Mucosa of descending colon (tissue), 3 donors: ENCODE measurements at regions not wholly inside any gene's neighbourhood (a gene's known extent, or its start where the extent isn't known, plus 50 kb on each side); places are given as distances from the start of the nearest gene placed in this dataset.

Source experiments
- ATAC-seq: fragments of 200-7000 bp; cut with Tn5 transposase; one replicate; pipeline ENCODE4 v1.9.1; 2020; ENCODE audit warnings: mild to moderate bottlenecking, moderate library complexity
- DNase-seq, 3 donors: peaks; one replicate each; pipeline ENCODE4 v3.0.0-alpha.2; 2020
- H3K36me3 ChIP-seq: fragments of 200-600 bp; one replicate; pipeline ENCODE4 v1.8.0; 2021; ENCODE audit warnings: low read depth, mild to moderate bottlenecking
- H3K4me1 ChIP-seq: fragments of 200-600 bp; one replicate; pipeline ENCODE4 v1.8.0; 2021; ENCODE audit warnings: low read depth, mild to moderate bottlenecking
- H3K4me3 ChIP-seq: fragments of 200-600 bp; one replicate; pipeline ENCODE4 v1.8.0; 2021; ENCODE audit warnings: mild to moderate bottlenecking
- H3K9me3 ChIP-seq: fragments of 200-600 bp; one replicate; pipeline ENCODE4 v1.8.0; 2021; ENCODE audit warnings: mild to moderate bottlenecking
- intact Hi-C, 2 donors: fragments of 100-400 bp; cut with DNase I in 1 of 2; cut with micrococcal nuclease in 1 of 2; formaldehyde crosslinking; loops; one replicate each; pipeline versions ENCODE4 v1.11.0 to v1.11.1; 2022; cut with DNase I, micrococcal nuclease
- TF ChIP-seq, protein P1 (sequence below): fragments of 200-600 bp; IDR thresholded peaks from one replicate; pipeline ENCODE4 v1.8.0; 2022; ENCODE audit warnings: antibody characterized with exemption, mild to moderate bottlenecking
- donor health status: DM: no; HTN: no; CAD: no; lungs with moderate emphysema.
- donor health status: DM: no; HTN: no; CAD: no.
- donor health status: DM: no; HTN: yes; CAD: no.

DNA sequence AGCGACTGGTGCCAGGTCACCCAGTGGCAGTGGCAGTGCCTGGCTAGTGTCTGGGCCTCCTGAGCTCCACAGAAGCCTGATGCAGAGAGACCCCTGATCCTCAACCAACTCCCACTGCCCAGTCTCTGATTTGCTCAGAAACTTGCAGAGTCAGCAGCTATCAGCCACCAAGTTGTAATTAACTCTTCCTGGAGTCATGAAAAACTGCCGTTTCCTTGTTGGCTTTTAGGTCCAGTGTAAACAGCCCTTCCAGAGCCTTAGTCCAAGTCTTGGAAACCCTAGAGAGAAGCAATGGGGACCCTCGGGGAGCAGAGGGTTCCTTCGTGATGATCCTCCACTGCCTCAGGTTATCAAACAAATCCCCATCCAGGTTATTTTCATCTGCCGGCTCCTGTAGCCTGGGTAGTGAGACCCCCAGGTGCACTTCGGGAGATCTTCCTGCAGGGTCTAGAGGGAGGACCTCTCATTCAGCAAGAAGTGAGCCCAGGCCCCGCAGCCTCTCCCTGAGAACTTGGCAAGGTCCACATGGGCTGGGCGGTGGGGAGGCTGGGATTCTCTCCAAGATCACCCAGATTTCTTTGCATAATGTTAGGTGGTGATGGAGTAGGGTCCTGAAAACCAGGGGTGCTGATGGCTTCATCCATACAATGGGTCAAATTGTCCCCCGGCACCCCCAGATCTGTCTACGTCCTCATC lies 137.7 kb upstream of the HDAC4 start:
- ATAC-seq: no peak
- DNase-seq: peak in 1 of 3 donors; percentile 13
- no peaks in the 10 kb centered on the region for H3K36me3 ChIP-seq
- TF ChIP-seq, protein P1, sequence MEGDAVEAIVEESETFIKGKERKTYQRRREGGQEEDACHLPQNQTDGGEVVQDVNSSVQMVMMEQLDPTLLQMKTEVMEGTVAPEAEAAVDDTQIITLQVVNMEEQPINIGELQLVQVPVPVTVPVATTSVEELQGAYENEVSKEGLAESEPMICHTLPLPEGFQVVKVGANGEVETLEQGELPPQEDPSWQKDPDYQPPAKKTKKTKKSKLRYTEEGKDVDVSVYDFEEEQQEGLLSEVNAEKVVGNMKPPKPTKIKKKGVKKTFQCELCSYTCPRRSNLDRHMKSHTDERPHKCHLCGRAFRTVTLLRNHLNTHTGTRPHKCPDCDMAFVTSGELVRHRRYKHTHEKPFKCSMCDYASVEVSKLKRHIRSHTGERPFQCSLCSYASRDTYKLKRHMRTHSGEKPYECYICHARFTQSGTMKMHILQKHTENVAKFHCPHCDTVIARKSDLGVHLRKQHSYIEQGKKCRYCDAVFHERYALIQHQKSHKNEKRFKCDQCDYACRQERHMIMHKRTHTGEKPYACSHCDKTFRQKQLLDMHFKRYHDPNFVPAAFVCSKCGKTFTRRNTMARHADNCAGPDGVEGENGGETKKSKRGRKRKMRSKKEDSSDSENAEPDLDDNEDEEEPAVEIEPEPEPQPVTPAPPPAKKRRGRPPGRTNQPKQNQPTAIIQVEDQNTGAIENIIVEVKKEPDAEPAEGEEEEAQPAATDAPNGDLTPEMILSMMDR: no peak
- H3K4me1 ChIP-seq: no peaks in the 10 kb centered on the region
- intact Hi-C loops: no loop called here
- H3K9me3 ChIP-seq: no peaks in the 10 kb centered on the region
- no peak overlapping the region for H3K4me3 ChIP-seq

DNA sequence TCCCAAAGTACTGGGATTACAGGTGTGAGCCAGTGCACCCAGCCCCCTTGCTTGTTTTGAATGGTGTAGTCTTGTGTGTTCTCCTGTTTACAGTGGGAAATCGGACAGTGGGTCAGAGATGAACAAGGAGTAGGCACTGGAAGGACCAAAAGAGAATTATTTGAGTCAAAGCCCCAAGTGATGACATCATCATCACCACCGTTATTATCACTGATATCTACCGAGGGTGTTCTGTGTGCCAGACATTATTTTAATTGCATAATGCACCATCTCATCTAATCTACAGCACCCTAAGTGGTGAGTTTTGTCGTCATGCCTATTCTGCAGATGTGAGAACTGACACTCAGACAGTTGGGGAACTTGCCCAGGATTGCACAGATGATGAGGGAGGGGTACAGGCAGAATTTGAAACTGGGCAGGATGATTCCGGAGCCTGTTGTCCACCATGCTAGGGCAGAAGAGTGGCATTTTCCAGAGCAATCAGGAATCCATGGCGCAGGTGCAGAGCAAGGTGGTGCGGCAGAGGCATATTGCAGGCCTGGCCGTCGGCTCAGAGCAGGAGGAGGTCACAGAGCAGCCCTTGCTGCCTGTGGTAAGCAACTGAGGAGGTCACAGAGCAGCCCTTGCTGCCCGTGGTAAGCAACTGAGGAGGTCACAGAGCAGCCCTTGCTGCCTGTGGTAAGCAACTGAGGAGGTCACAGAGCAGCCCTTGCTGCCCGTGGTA lies 137.0 kb upstream of the HDAC4 start:
- H3K9me3 ChIP-seq: no peaks in the 10 kb centered on the region
- TF ChIP-seq, protein P1: no peak
- no peaks in the 10 kb centered on the region for H3K36me3 ChIP-seq
- DNase-seq (peak in 1 of 3 donors; percentile 18), ATAC-seq (no peak)
- H3K4me3 ChIP-seq: no peak overlapping the region
- intact Hi-C loops: no loop called here
- H3K4me1 ChIP-seq: no peaks in the 10 kb centered on the region

DNA sequence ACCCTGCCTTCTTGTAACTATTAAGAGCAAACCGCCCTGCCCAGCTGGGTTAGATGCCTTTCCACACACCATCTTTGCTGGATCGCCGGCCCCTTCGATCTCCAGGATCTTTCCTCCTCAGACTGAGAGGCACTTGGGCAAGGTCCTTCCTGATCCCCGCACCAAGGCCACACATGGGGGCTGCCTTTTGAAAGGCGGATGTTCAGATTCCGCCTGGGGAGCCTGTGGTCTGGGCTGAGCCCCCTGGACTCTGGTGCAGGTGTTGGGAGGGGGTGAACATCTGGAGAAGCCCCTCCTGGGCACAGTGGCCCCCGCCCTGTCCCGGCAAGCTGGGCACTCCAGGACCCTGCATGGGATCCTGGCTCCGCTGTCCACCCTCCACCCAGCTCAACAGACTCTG lies 135.4 kb upstream of the HDAC4 start:
- no peak for DNase-seq
- intact Hi-C loops: no loop called here
- Histone ChIP-seq H3K4me3 (no peak overlapping the region), H3K9me3 (no peaks in the 10 kb centered on the region), H3K36me3 (no peaks in the 10 kb centered on the region), H3K4me1 (no peaks in the 10 kb centered on the region)
- no peak for ATAC-seq
- TF ChIP-seq, protein P1: no peak

GRCh38 chr2:239535413-239536144 lies 134.8 kb upstream of the HDAC4 start:
- ATAC-seq: no peak
- H3K9me3 ChIP-seq: no peaks in the 10 kb centered on the region
- DNase-seq: peak in 1 of 3 donors; percentile 21

More at GRCh38 chr2:239535413-239536144, 134.8 kb upstream of the HDAC4 start:
- TF ChIP-seq, protein P1: no peak
- Histone ChIP-seq H3K4me1 (no peaks in the 10 kb centered on the region), H3K36me3 (no peaks in the 10 kb centered on the region), H3K4me3 (no peak overlapping the region)
- intact Hi-C loops: no loop called here
